ENCODE measurements at regions not wholly inside any gene's neighbourhood (a gene's known extent, or its start where the extent isn't known, plus 50 kb on each side); places are given as distances from the start of the nearest gene placed in this dataset.

DNA sequence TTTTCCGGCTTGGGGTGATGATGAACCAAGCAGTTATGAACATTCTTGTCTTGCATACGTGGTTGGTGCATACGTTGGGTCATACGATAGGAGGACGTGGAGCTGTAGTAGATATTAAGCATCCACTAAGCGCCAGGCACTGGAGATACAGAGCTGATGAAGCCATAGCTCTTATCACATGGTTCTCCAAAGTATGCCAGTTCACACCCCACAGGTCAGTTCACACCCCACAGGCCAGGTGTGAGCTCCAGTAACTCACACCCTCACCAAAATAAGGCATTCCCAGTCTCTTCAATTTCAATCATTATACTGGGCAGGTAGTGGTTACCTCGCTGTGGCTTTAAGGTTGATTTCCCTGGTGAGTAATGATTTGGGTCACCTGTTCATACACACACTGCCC is 335.5 kb downstream of the FOXL1 start:
- DNase-seq (ENCODE audit: low spot score) = no peak

DNA sequence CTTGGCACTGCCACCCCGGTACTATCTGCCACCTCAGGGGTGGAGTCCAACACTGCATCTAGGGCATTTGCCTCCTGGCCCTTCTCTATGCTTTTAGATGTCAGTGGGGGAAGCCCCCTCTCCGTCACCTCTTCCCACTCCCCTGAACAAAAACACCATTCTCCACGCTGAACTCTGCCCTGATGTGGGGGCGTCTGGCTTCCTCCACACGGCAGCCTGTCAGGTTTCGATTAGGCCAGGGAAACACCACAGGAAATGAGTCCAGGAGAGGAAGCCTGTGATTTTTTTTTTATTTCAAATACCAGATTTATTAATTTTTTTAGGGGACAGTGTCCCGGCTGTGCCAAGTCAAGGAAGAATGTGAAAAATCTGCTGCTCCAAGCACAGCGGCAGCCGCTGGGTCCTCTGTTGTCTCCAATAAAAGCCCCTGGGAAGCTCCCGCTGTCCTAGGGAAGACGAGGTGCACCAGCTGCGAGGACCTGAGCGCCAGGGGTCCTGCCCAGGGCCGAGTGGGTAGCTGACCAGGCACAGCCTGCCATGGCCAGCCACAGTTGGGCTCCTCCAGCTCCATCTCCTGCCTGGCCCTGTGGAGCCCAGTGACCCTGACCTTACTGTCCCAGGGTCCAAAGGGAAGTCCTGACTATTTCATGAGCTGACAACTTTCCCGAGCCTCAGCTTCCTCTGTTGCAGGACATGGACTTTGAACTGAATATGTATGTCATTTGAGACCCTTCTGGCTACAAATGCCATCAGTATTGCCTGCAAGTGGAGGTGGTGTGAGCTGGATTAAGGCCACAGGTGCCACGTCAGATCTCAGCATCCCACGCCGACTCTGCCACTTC is 336.7 kb downstream of the FOXL1 start:
- no peak for DNase-seq (ENCODE audit: low spot score)

DNA sequence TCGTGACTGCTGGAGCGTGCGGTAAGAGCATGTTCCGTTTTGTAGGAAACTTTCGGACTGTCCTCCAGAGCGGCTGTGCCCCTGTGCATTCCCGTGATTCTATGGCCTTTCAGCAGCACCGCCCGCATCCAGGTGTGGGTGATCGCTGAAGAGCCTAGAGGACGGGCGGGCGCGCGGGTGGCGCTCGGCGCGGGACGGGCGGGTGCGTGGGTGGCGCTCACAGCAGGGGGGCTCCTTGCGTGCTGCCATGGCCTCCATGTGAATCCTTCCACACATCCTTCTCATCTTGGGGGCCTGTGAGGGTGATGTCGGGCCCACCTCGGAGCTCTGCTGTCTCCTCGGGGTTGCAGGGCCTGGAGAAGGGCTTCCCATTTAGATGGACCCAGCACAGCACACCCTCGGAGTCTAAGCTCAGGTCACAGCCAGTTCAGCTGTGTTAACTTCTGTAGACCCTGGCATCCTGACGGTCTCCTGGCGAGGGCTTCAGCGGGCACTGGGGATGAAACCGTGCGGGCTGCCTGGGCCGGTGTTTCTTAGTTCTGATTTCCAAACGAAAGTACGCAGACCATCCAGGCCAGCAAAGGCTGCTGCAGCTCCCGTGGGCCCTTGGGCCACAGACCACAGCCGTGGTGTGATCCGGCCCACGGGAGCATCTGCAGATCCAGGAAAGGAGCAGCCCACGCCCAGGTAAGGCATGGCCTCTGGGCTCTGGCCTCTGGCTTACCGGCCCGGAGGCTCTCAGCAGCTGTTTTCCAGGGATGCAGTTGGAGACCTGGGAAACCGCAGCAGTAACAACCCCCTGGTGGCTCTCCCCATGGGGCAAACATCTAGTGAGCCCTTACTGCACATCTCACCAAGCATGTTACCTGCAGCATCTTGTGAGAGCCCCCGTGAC is 339.4 kb downstream of the FOXL1 start:
- DNase-seq (ENCODE audit: low spot score) = no peak

DNA sequence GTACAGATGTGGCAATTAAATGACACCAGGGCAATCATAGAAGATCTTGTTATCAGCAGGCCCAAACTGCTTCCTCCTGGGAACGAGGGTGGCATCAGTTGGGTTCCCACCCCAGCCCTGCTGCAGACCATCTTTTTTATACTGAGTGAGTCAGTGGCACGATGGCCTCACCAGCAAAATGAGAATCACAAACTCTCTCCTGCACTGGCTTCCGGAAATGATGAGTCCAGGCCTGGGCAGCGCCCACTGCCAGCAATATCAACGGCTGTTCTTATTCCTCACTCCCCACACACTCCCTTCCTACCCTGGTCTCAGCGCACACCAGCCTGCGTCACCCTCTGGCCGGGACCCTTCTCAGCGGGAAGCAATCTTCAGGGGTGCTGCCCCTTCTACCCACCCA is 340.3 kb downstream of the FOXL1 start:
- no peak for DNase-seq (ENCODE audit: low spot score)

DNA sequence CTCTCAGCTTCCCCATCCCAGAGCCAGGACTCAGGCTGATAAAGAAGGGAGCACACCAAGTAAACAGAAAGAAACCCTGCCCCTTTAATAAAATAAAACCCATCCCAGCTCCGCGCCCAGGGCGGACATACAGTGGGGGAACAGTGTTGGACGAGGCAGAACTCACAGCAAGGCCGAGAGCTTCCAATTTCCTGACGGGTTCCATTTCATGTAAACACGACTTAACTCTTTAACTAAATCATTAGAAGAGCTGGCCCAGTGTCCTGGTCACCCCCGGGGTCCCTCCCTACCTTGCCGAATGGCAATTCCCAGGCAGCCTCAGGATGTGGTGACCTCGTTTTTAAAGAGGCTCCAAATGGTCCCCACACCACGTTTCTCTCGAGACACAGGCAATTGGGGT is 340.7 kb downstream of the FOXL1 start:
- DNase-seq (ENCODE audit: low spot score) = no peak

DNA sequence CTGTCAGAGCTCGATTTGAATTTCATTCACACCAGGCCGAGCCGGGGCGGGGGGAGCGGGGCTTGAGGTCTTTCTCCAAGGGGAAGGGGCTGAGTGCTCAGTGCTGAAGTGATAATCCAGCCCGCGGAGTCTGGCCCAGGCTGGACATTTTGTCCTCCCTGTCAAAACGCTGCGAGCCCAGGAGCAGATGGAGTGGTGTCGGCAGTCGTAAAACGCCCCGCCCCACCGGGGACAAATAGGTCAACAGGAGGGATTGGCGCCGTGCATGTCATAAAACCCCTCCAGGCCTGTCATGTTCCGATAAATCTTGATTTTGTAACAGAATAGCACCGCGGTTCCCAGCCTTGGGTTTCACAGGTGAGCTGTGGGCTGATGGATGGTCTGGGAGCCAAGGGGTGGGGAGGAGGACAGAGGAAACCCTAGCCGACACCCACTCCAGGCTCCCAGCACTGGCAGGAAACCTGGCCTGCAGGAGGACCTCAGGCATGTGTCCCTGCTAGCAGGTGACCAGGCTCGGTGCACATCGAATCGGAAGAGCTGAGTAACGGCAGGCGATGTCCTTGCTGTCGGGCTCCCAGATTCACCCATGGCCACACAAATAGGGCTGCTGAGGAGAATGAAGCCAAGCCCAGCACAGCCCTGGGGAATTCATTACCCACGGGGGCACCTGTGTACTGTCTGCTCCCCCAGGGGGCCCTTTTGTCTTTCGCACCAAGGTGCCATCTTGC is 341.4 kb downstream of the FOXL1 start:
- no peak for DNase-seq (ENCODE audit: low spot score)

DNA sequence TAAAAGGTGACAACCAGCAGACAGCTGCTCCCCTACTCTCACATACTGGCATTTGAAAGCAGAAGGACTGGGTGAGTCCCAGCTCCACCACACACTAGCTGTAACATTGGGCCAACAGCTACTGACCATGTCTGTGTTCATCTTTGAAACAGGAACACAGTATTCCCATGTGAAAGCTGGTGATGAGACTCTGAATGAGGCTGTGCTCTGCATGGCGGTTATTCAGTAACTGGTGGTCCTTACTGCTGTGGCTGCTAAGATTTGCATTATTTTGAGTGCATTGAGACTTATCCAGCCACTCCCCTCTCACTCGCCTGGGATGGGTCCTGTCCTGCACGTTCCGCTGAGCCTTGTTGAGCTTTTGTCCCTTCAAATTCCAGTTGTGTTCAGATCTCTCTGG is 342.9 kb downstream of the FOXL1 start:
- DNase-seq (ENCODE audit: low spot score) = no peak

DNA sequence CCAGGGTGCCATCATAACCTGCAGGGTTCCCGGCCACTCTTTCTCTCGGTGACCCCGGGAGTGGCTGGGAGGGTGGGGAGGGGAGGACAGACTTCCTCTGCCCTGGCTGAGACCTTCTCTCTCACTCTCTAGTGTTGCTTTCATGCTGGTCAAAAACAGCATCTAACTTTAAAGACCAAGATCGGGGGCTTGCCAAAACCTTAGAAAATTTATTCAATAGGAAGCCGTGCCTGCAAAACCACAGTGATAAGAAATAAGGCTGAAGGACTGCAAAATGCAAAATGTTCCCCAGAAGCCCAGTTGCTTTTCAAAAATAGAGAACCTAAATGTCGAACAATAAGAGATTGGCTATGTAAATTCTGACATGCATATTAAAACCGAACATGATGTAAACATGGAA is 344.0 kb downstream of the FOXL1 start:
- DNase-seq (ENCODE audit: low spot score) = no peak

DNA sequence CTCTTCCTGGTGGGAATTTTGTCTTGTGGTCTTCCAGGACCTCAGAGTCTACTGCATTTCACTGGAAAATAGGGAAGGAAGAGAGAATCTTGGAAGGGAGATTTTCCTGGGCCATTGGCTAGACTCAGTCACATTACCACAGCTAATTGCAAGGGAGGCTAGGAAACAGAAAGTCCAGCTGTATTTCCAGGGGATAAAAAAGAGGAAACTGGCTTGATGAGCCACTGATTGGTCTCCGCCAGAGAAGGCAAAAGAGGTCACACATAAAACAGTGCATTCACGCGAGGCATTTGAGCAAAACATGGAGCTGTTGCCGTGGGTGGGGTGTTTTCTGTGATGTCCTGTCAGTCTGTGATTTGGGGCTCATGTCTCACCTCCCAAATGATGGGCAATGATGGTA is 345.3 kb downstream of the FOXL1 start:
- no peak for DNase-seq (ENCODE audit: low spot score)

DNA sequence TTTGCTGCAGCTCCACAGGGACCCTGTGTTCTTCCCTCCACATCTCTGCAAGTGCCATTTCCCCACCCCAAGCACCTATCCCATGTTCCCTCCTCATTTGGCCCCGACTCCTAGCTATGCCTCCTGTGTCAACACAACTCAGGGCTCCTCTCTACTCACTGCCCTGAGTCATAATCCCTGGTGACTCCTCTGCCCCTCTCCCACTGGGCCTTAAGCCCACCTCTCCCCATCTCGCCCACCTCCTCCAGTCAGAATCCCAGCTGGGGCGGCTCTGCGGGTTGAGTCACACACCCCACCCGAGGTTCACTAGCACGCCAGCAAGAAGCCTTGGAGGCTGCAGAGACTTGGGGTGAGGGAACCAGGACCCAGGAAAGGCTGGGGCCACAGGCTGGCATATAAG is 346.2 kb downstream of the FOXL1 start:
- peak; percentile 24 for DNase-seq (ENCODE audit: low spot score)

DNA sequence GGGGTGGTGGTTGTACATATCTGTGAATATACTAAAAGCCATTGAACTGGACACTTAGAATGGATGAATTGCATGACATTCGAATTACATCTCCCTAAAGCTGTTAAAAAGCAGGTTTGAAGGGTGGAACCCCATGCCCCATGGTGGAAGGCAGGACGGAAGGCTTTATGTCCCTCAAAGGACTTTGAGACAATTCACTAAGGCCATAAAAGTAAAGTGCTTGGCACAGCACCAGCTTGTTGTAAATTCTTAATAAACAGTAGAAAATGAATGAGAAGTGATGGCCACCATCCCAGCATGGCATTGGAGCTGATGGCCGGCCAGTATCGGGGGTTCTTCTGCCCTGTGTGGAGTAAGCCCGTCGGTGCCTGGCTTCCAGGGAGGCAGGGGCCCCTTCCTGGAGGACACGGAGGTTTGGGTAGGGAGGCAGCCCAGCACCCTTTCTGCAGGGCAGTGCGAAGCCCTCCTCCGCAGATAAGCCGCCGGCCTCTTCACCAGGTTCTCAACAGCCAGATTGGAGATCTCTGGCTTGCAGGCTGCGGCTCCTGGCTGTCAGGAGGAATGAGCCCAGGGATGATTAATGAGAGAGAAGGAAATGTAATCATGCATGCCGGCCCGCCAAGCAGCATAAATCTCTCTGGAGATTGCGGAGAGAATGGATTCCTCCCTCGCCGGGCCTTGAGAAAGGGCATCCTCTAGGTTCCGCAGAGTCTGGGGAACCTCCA is 346.9 kb downstream of the FOXL1 start:
- DNase-seq (ENCODE audit: low spot score) = no peak

DNA sequence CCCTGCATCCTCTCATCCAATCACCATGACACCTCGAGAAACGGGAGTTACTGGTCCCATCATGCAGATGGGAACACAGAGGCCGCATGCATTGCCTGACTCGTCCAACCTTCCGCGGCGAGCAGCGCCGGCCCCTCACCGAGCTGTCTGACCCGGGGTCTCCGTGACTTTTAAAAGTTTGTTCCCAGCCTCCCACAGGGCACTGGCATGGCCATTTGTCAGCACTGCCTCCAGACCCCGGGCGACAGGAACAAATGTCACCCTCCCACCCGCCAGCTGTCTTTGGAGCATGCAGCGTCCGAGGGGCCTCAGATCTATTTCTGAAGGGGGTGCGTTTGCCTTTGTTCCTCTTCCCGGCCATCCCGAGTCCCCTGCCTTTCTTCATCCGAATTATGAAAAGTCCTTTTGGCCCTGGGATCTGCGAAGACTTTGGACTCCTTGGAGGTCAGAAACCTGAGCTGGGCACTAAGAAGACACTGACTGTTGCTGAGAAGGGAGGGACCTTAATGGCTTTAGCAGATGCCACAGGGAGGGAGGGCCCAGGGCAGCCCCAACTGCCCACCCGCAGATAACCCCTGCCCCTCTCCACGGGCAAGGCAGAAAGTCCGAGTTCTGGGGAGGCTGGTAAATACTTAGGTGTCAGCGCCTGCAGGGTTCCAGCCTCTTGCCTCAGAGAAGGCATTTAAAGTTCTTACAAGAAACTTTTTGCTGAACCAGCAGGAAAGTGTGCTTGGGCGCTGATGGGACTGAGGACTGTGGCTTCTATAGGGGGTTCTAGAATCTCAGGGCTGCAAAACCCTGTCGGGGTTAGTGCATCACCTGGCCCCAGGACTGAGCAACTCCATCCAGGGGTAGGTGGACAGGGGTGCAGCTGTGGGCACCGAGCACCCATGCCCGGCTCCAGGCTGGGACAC is 348.1 kb downstream of the FOXL1 start:
- no peak for DNase-seq (ENCODE audit: low spot score)

DNA sequence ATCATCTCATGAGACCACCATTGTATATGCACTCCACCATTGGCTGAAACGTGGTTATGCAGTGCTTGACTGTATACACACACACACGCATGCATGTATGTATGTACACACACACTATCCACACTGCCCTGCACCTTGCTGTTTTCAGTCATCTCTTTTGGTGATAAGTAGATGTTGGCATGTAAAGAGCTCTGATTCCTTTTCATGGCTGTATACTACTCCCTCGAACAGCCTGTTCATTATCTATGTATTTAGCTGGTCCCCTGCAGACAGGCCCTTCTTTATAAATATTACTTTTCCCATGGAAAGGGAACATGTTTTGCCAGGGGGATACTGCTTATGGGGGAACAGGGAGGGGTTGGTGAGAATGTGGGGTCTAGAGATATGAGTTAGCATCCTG is 349.4 kb downstream of the FOXL1 start:
- no peak for DNase-seq (ENCODE audit: low spot score)

DNA sequence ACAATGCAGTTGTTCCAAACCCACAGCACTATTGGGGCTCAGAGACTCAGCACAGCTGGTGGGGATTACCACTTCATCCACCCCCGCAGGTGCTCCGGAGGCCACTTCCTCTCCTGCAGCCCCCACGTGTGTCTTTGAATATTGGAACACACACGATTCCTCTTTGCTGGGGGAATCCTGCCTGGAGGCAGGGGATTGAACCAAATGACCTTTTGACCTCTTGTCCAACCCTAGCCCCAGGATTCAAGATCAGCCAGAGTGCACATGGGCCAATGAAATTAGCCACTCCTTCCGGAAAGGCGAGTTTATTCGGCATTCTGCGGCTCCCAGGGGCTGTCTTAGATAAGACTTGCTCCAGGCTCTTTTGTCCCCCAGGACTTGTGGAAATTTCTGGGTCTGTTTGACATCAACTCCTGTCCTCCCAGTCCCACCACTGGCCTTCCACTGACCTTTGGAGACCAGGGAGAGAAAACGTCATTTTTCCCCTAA is 350.2 kb downstream of the FOXL1 start:
- DNase-seq (ENCODE audit: low spot score) = no peak

DNA sequence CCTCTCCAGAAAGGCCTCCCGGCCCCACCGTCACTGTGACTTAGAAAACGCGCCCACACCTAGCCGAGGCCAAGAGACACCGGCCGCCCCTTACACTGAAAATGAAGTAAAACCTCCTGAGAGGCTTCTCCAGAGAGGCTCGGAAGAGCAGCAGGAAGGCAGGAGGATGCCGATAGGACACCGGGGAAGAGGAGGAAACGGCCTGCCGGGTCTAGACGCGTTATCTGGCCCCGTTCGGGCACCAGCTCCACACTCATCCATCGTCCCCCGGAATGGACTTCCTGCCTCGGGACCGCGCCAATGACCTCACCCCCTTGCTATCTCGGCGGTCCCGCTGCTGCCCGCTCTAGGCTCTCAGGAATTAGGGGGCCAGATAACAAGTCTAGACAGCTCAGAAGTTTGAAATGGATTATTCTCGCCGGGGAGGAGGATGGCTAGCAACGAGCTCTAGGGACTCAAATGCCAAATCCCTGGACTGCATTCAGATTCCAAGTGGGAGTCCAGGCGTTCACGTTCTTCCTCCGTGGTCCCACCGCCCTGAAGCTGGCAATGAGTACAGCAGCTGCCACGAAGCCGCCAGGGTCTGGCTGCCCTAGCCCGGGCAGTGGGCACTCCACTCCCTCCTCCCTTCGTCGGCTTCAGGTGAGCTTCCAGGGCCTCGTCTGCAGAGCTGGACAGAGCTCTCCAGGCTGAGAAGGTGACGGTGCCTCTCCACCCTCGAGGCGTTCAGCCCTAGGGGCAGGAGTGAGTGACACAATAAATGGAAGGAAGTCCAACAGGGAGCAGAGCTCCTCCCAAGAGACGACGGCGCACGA is 350.9 kb downstream of the FOXL1 start:
- DNase-seq (ENCODE audit: low spot score) = no peak

DNA sequence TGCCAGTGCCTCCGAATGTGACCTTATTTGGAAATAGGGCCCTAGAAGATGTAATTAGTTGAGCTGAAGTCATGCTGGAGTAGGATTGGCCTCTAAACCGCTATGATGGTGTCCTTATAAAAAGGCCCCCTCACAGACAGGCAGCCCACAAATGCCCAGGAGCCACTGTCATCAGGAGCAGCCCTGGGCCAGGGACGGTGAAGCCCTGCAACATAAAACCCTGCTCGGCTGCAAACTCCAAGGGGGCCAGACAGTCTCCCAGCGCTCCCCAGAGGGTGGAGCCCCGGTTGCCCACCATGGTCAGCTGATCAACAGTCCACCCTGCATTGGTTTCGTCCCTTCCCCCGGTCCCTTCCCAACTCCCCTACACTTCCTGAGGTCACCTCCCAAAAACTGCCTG is 351.7 kb downstream of the FOXL1 start:
- DNase-seq (ENCODE audit: low spot score) = no peak

DNA sequence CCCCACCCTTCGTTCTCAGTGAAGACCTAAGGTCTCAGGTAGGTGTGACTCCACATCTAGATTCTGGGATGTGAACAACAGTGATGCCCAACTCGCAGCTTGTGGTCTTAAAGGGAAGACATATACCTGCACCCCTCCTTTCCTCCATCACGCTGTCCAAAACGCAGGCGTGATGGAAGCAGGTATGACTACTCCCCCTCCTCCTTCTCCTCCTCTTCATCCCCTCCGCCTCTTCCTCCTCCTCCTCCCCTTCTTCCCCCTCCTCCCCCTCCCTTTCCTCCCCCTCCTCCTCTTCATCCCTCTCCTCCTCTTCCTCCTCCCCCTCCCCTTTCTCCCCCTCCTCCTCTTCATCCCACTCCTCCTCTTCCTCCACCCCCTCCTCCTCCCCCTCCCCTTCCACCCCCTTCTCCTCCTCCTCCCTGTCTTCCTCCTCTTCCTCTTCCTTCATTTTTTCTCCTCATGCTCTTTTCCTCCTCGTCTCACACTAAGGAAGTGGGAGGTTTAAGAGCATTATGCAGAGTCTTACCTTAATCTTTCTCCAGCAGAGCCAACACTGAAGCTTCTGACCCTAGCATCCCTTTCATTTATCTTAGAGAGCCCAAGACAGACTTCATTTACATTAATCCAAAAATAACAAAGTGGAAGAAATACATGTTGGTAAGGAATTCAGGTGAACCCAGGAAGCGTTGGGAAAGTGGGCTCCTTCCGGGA is 352.5 kb downstream of the FOXL1 start:
- DNase-seq (ENCODE audit: low spot score) = no peak

DNA sequence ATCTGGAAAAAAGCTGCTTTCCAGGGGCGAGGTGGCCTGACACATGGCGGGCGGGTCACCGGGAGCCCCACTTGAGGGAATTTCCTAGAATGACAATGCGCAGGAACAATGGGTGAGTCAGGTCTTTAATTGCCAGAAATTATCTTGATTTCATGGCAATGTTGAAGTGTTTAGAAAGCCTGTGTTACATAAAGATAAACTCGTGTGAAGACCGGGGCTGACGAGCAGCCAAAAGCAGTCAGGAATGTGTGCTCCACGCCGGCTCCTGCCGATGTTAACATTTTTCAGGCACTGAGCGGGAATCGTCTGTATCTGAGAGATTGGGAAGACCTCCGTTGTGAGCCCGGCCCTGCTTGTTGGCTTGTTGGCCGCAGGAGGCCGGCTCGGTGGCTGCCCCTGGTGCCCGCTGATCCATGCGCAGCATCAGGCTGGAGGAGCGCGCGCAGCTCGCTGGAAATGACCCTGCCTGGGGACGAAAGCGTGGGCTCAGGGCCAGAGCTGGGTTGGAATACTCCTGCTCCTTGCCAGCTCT is 353.1 kb downstream of the FOXL1 start:
- peak; percentile 31 for DNase-seq (ENCODE audit: low spot score)

All from LoVo (cell line).